ENCODE measurements at regions not wholly inside any gene's neighbourhood (a gene's known extent, or its start where the extent isn't known, plus 50 kb on each side); places are given as distances from the start of the nearest gene placed in this dataset.
A peak's percentile ranks its signal among the peaks of the same experiment; 100 is the strongest.

GRCh38 chr20:41960166-41960565 lies 342.0 kb upstream of the CHD6 start:
- intact Hi-C loops (cut with DNase I), result no loop called here
- H3K9me3 ChIP-seq, result no peaks in the 10 kb centered on the region
- H3K27me3 ChIP-seq, result no peaks in the 10 kb centered on the region
- H3K36me3 ChIP-seq, result no peaks in the 10 kb centered on the region
- DNase-seq, result no peak
- no peak overlapping the region for H3K27ac ChIP-seq
- H3K4me3 ChIP-seq, result no peak overlapping the region
- H3K4me1 ChIP-seq, result no peaks in the 10 kb centered on the region
- WGBS, 2 donors, result 62 to 74% methylated on average over 7 of the region's 7 CpGs
- TF ChIP-seq POLR2AphosphoS5 (IDR thresholded peaks at IDR 0.05) (no peak), CTCF (IDR thresholded peaks at IDR 0.05) (no peak), EP300 (IDR thresholded peaks at IDR 0.05) (no peak), POLR2A (IDR thresholded peaks at IDR 0.05) (no peak)

GRCh38 chr20:41958391-41958790 lies 340.2 kb upstream of the CHD6 start:
- no peak for TF ChIP-seq POLR2A (IDR thresholded peaks at IDR 0.05)
- TF ChIP-seq EP300 (IDR thresholded peaks at IDR 0.05), result no peak
- TF ChIP-seq CTCF (IDR thresholded peaks at IDR 0.05), result no peak
- no peak for TF ChIP-seq POLR2AphosphoS5 (IDR thresholded peaks at IDR 0.05)
- WGBS, 2 donors, result 87 to 91% methylated on average over 1 of the region's 1 CpG
- H3K9me3 ChIP-seq, result no peaks in the 10 kb centered on the region
- no peaks in the 10 kb centered on the region for H3K4me1 ChIP-seq
- no peak overlapping the region for H3K27ac ChIP-seq
- intact Hi-C loops (cut with DNase I), result loop anchor here (5.0 kb wide), 1 partner anchor 1229 kb away; the partner anchor contains the start of gene PTPRT
- no peaks in the 10 kb centered on the region for H3K27me3 ChIP-seq
- DNase-seq, result no peak
- H3K4me3 ChIP-seq, result no peak overlapping the region
- no peaks in the 10 kb centered on the region for H3K36me3 ChIP-seq

- Histone ChIP-seq H3K36me3 (no peaks in the 10 kb centered on the region), H3K27me3 (no peaks in the 10 kb centered on the region), H3K27ac (no peak overlapping the region), H3K4me3 (no peak overlapping the region), H3K4me1 (no peaks in the 10 kb centered on the region), H3K9me3 (no peaks in the 10 kb centered on the region)
- DNase-seq, result no peak
- WGBS, 2 donors, result 40 to 49% methylated on average over 6 of the region's 6 CpGs
- TF ChIP-seq EP300 (IDR thresholded peaks at IDR 0.05) (no peak), POLR2AphosphoS5 (IDR thresholded peaks at IDR 0.05) (no peak), POLR2A (IDR thresholded peaks at IDR 0.05) (no peak), CTCF (IDR thresholded peaks at IDR 0.05) (peak in 2 of 4 experiments; percentile 9 to 33)
- intact Hi-C loops (cut with DNase I), result loop anchor here (5.0 kb wide), 1 partner anchor 1231 kb away; the partner anchor contains the start of gene PTPRT
Observed at GRCh38 chr20:41956338-41957074, 338.3 kb upstream of the CHD6 start.

GRCh38 chr20:41952166-41952565 lies 334.0 kb upstream of the CHD6 start:
- no peak for DNase-seq
- no peak for TF ChIP-seq POLR2A (IDR thresholded peaks at IDR 0.05)
- no peak for TF ChIP-seq CTCF (IDR thresholded peaks at IDR 0.05)
- TF ChIP-seq POLR2AphosphoS5 (IDR thresholded peaks at IDR 0.05), result no peak
- no peak for TF ChIP-seq EP300 (IDR thresholded peaks at IDR 0.05)
- intact Hi-C loops (cut with DNase I), result no loop called here
- Histone ChIP-seq H3K36me3 (no peaks in the 10 kb centered on the region), H3K27ac (no peak overlapping the region), H3K27me3 (no peaks in the 10 kb centered on the region), H3K9me3 (no peaks in the 10 kb centered on the region), H3K4me3 (no peak overlapping the region), H3K4me1 (no peaks in the 10 kb centered on the region)
- WGBS, 2 donors, result 74 to 90% methylated on average over 5 of the region's 5 CpGs

- TF ChIP-seq CTCF (IDR thresholded peaks at IDR 0.05), result no peak
- no peak for TF ChIP-seq POLR2A (IDR thresholded peaks at IDR 0.05)
- TF ChIP-seq EP300 (IDR thresholded peaks at IDR 0.05), result no peak
- TF ChIP-seq POLR2AphosphoS5 (IDR thresholded peaks at IDR 0.05), result no peak
- intact Hi-C loops (cut with DNase I), result no loop called here
- Histone ChIP-seq H3K27me3 (no peaks in the 10 kb centered on the region), H3K4me3 (no peak overlapping the region), H3K36me3 (no peaks in the 10 kb centered on the region), H3K9me3 (no peaks in the 10 kb centered on the region), H3K27ac (no peak overlapping the region), H3K4me1 (no peaks in the 10 kb centered on the region)
- 45 to 61% methylated on average over 2 of the region's 2 CpGs for WGBS, 2 donors
- DNase-seq, result no peak
Observed at GRCh38 chr20:41951615-41952014, 333.4 kb upstream of the CHD6 start.
